ENCODE measurements at regions not wholly inside any gene's neighbourhood (a gene's known extent, or its start where the extent isn't known, plus 50 kb on each side); places are given as distances from the start of the nearest gene placed in this dataset.

- Histone ChIP-seq H3K27me3 (no peaks in the 10 kb centered on the region), H3K4me3 (no peak overlapping the region), H3K36me3 (no peaks in the 10 kb centered on the region), H3K9me3 (no peaks in the 10 kb centered on the region), H3K4me1 (peaks cover 0 to 19% of the 10 kb centered on the region in 2 donors), H3K27ac (peak overlapping the region; percentile 2 to 41)
- TF ChIP-seq POLR2A (IDR thresholded peaks at IDR 0.05) (no peak), POLR2AphosphoS5 (IDR thresholded peaks at IDR 0.05) (no peak), CTCF (IDR thresholded peaks at IDR 0.05) (no peak)
- no peak for DNase-seq (ENCODE audit: low spot score in 2 of 2)
- intact Hi-C loops (cut with DNase I; ENCODE audit: low total_unique reads): no loop called here
Observed at GRCh38 chr3:177530908-177531307, 333.6 kb upstream of the TBL1XR1 start.

- TF ChIP-seq POLR2A (IDR thresholded peaks at IDR 0.05) (no peak), CTCF (IDR thresholded peaks at IDR 0.05) (no peak), POLR2AphosphoS5 (IDR thresholded peaks at IDR 0.05) (no peak)
- peaks cover 3 to 7% of the 10 kb centered on the region in 2 donors for H3K4me1 ChIP-seq
- no peak overlapping the region for H3K27ac ChIP-seq
- no peak overlapping the region for H3K4me3 ChIP-seq
- no peaks in the 10 kb centered on the region for H3K36me3 ChIP-seq
- H3K9me3 ChIP-seq: no peaks in the 10 kb centered on the region
- DNase-seq (ENCODE audit: low spot score in 2 of 2): no peak
- intact Hi-C loops (cut with DNase I; ENCODE audit: low total_unique reads): no loop called here
- no peaks in the 10 kb centered on the region for H3K27me3 ChIP-seq
Observed at GRCh38 chr3:177536873-177537272, 339.6 kb upstream of the TBL1XR1 start.

- H3K27ac ChIP-seq: no peak overlapping the region
Observed at GRCh38 chr3:177537612-177538011, 340.3 kb upstream of the TBL1XR1 start.

DNA sequence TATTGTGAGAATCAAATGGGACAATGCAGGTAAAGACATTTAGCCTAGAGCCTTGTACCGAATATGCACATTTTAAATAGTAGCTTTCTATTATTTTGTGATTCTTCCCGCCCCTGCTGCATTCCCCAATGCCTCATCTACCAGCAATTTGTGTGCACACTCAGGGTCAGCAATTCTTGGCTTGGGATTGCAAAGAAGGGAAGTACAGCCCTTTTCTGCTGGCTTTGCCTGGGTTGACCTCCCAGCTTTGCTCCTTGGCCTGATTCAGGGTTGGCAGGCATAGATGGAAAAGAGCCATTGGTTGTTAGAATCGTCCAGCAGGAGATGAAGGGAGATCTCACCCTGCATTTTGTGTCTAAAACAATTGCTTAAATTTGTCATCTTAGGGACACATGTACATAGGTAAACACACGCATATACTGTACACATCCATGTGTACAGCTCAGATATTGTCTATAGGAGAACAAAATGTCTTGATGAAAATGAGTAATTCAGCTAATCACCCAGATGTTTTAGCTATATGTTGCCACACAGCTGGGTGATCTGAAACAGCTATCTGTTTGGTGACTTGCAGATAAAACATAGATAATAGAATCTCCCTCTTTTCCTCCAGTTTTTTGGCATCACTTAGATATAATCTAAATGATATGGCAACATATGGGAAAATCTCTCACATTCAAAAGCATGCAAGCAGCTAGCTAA is 340.9 kb upstream of the TBL1XR1 start:
- DNase-seq (ENCODE audit: low spot score in 2 of 2): no peak
- Histone ChIP-seq H3K27ac (peak overlapping the region; percentile 2 to 5), H3K4me1 (peaks cover 3 to 7% of the 10 kb centered on the region in 2 donors), H3K36me3 (no peaks in the 10 kb centered on the region), H3K9me3 (no peaks in the 10 kb centered on the region), H3K4me3 (no peak overlapping the region), H3K27me3 (no peaks in the 10 kb centered on the region)
- intact Hi-C loops (cut with DNase I; ENCODE audit: low total_unique reads): no loop called here
- TF ChIP-seq POLR2AphosphoS5 (IDR thresholded peaks at IDR 0.05): peak in 1 of 3 donors; percentile 58
- TF ChIP-seq POLR2A (IDR thresholded peaks at IDR 0.05): no peak

More at GRCh38 chr3:177537612-177538011, 340.3 kb upstream of the TBL1XR1 start:
- H3K4me3 ChIP-seq: no peak overlapping the region
- no peaks in the 10 kb centered on the region for H3K36me3 ChIP-seq
- no peak for TF ChIP-seq POLR2A (IDR thresholded peaks at IDR 0.05)
- no peak for TF ChIP-seq POLR2AphosphoS5 (IDR thresholded peaks at IDR 0.05)
- no peak for TF ChIP-seq CTCF (IDR thresholded peaks at IDR 0.05)
- peaks cover 3 to 7% of the 10 kb centered on the region in 2 donors for H3K4me1 ChIP-seq
- H3K9me3 ChIP-seq: no peaks in the 10 kb centered on the region
- H3K27me3 ChIP-seq: no peaks in the 10 kb centered on the region
- DNase-seq (ENCODE audit: low spot score in 2 of 2): no peak
- intact Hi-C loops (cut with DNase I; ENCODE audit: low total_unique reads): no loop called here

DNA sequence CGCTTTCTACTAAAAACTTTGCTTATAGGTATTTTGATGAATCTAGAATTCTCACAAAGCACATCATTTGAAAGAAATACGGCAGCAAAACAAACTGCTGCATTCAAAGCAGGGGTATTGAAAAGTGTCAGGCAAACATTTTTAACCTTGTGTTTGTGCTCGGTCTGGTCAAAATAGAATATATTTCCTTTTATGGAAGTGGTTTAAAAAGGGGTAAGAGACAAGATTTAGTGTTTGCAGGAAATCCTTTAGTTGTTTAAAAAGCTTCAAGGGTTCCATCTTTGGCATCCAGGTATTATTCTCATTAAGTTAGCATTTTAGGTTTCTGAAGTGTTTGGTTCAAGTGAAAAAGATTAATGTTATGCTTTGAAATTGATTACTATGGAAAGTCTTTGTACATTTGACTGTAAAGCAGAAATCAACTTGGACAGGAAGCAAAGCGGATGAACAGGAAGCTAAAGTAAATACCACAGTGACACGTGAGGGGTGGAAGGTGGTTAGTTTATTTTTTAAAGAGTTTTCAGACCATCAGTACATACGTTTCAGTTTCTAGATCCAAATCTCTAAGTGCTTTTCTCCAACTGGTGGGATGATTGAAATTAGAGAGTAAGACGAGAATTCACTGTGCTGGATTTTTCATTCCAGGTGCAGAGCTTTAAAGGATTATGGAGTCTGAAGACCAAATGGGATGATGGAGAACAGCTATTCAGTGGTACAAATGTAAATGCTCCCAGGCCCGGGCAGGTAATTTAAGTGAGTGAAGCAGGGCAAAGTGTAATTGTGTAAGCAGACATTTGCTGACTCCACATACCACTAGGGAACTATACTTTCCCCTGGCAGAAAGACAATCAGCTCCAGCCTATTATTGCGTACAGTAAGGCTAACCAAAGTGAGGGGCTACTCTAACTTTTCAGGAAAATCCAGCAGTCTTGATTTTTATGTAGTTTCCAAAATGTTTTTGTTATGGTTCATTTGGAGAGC is 341.8 kb upstream of the TBL1XR1 start:
- intact Hi-C loops (cut with DNase I; ENCODE audit: low total_unique reads): no loop called here
- no peaks in the 10 kb centered on the region for H3K36me3 ChIP-seq
- H3K4me3 ChIP-seq: no peak overlapping the region
- TF ChIP-seq POLR2A (IDR thresholded peaks at IDR 0.05) (no peak), CTCF (IDR thresholded peaks at IDR 0.05) (no peak), POLR2AphosphoS5 (IDR thresholded peaks at IDR 0.05) (no peak)
- H3K27me3 ChIP-seq: no peaks in the 10 kb centered on the region
- H3K4me1 ChIP-seq: peaks cover 3 to 7% of the 10 kb centered on the region in 2 donors
- H3K27ac ChIP-seq: peak overlapping the region; percentile 7 to 15
- DNase-seq (ENCODE audit: low spot score in 2 of 2): no peak
- no peaks in the 10 kb centered on the region for H3K9me3 ChIP-seq

Data from breast epithelium (tissue), 4 donors.